PC-9 (cell line): ENCODE measurements at regions not wholly inside any gene's neighbourhood (a gene's known extent, or its start where the extent isn't known, plus 50 kb on each side); places are given as distances from the start of the nearest gene placed in this dataset.

ENCODE experiments used
- BruUV-seq: library from RNA; stranded (reverse); fragments of 400-500 nt; replicated peaks from 2 replicates; lab custom pipeline; 2021; lab: Mats Ljungman, UMichigan
- CTCF ChIA-PET: fragments of 300-600 bp; sonication (Branson Sonifier 250); formaldehyde crosslinking; loops from one replicate; lab custom pipeline; 2022; ENCODE audit warnings: antibody characterized with exemption; lab: Charles Lee
- POLR2A ChIA-PET: fragments of 300-600 bp; sonication (Branson Sonifier 250); formaldehyde crosslinking; loops from one replicate; lab custom pipeline; 2022; ENCODE audit warnings: antibody characterized with exemption; ENCODE audit not compliant: unreplicated experiment; lab: Charles Lee
- DNase-seq, 2 experiments: peaks; one replicate each; pipeline versions ENCODE4 v3.0.0 to v3.0.0-alpha.2; 2015 to 2022; ENCODE audit warnings: mixed read lengths in 1 of 2
- H2AFZ ChIP-seq: fragments of 200-600 bp; sonication (generic); 2 replicates; pipeline ENCODE4 v1.8.1; 2017; ENCODE audit warnings: antibody characterized with exemption
- H3F3A ChIP-seq: fragments of 200-600 bp; sonication (generic); 2 replicates; pipeline ENCODE4 v1.8.1; 2017; ENCODE audit warnings: antibody characterized with exemption, mild to moderate bottlenecking, low read depth; ENCODE audit not compliant: insufficient read depth
- H3K27ac ChIP-seq: fragments of 200-600 bp; sonication (generic); 2 replicates; pipeline ENCODE4 v1.6.1; 2016; ENCODE audit warnings: mixed run types
- H3K27me3 ChIP-seq: fragments of 200-600 bp; sonication (generic); 2 replicates; pipeline ENCODE4 v1.6.1; 2016; ENCODE audit warnings: low read depth, mixed run types; ENCODE audit not compliant: insufficient read depth
- H3K36me3 ChIP-seq: fragments of 200-600 bp; sonication (generic); 2 replicates; pipeline ENCODE4 v1.6.1; 2016; ENCODE audit warnings: low read depth, mixed run types
- H3K4me1 ChIP-seq: fragments of 200-600 bp; sonication (generic); replicated peaks from 2 replicates; pipeline ENCODE4 v1.6.1; 2016; ENCODE audit warnings: mixed run types; ENCODE audit not compliant: insufficient read depth
- H3K4me2 ChIP-seq: fragments of 200-600 bp; sonication (generic); 2 replicates; pipeline ENCODE4 v1.6.1; 2017; ENCODE audit warnings: mixed run types
- H3K4me3 ChIP-seq: fragments of 200-600 bp; sonication (generic); 2 replicates; pipeline ENCODE4 v1.6.1; 2016; ENCODE audit warnings: mixed run types
- H3K79me2 ChIP-seq: fragments of 200-600 bp; sonication (generic); 2 replicates; pipeline ENCODE4 v1.6.1; 2017; ENCODE audit warnings: low read depth, mixed run types
- H3K9me2 ChIP-seq: fragments of 200-600 bp; sonication (generic); 2 replicates; pipeline ENCODE4 v1.8.1; 2017; ENCODE audit warnings: mild to moderate bottlenecking; ENCODE audit not compliant: insufficient read depth
- H3K9me3 ChIP-seq: fragments of 200-600 bp; sonication (generic); 2 replicates; pipeline ENCODE4 v1.8.1; 2016; ENCODE audit warnings: low read depth; ENCODE audit not compliant: insufficient read depth
- H4K20me1 ChIP-seq: fragments of 200-600 bp; sonication (generic); 2 replicates; pipeline ENCODE4 v1.8.1; 2017; ENCODE audit not compliant: insufficient read depth
- EZH2 ChIP-seq: fragments of 200-600 bp; sonication (generic); IDR thresholded peaks from 2 replicates; pipeline ENCODE4 v1.8.0; 2017; ENCODE audit warnings: antibody characterized with exemption, low read depth
- intact Hi-C: fragments of 100-400 bp; cut with micrococcal nuclease; formaldehyde crosslinking; loops from one replicate; pipeline ENCODE4 v1.10.0; 2022; ENCODE audit not compliant: unreplicated experiment
- TF ChIP-seq, protein P1 (sequence below): fragments of 200-600 bp; sonication (generic); conservative IDR thresholded peaks from 2 replicates; pipeline ENCODE4 v1.6.1; 2017; ENCODE audit warnings: mixed run types, antibody characterized with exemption, mild to moderate bottlenecking, moderate library complexity

DNA sequence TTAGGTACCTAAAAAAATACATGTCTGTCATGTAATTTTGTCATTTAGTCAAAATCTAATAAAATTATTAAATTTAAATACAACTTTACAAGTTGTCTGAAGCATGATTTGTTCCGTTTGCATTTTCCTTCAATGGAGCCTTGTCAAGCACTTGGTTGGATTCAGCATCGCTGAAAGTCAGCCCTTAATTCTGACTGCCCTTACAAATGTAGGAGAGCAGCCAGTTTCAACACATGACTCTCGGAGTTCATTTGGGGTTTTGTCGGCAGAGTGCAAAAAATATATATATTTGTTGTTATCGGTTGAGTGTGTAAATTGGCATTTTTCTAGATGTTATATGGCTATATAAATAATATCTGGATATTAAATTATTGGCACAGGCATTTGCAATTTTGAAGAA lies 180.6 kb downstream of the RPS12 start:
- H3F3A ChIP-seq = no peaks in the 10 kb centered on the region
- no peak for TF ChIP-seq EZH2
- TF ChIP-seq, protein P1, sequence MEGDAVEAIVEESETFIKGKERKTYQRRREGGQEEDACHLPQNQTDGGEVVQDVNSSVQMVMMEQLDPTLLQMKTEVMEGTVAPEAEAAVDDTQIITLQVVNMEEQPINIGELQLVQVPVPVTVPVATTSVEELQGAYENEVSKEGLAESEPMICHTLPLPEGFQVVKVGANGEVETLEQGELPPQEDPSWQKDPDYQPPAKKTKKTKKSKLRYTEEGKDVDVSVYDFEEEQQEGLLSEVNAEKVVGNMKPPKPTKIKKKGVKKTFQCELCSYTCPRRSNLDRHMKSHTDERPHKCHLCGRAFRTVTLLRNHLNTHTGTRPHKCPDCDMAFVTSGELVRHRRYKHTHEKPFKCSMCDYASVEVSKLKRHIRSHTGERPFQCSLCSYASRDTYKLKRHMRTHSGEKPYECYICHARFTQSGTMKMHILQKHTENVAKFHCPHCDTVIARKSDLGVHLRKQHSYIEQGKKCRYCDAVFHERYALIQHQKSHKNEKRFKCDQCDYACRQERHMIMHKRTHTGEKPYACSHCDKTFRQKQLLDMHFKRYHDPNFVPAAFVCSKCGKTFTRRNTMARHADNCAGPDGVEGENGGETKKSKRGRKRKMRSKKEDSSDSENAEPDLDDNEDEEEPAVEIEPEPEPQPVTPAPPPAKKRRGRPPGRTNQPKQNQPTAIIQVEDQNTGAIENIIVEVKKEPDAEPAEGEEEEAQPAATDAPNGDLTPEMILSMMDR = no peak
- no peaks in the 10 kb centered on the region for H3K27me3 ChIP-seq
- no TSS peak for BruUV-seq
- POLR2A ChIA-PET = no interaction called here
- CTCF ChIA-PET = no interaction called here
- no peaks in the 10 kb centered on the region for H3K79me2 ChIP-seq
- H3K36me3 ChIP-seq = no peaks in the 10 kb centered on the region
- no peaks in the 10 kb centered on the region for H4K20me1 ChIP-seq
- no peak overlapping the region for H3K4me2 ChIP-seq
- H3K9me3 ChIP-seq = no peaks in the 10 kb centered on the region; the same call in 1 of the 2 replicates
- H3K9me2 ChIP-seq = peaks cover 9% of the 10 kb centered on the region; the same call in 1 of the 2 replicates
- no peak overlapping the region for H3K27ac ChIP-seq
- H2AFZ ChIP-seq = no peak overlapping the region
- intact Hi-C loops = no loop called here
- peaks cover 8% of the 10 kb centered on the region for H3K4me1 ChIP-seq
- H3K4me3 ChIP-seq = no peak overlapping the region
- no peak for DNase-seq

- intact Hi-C loops = no loop called here
- BruUV-seq = no TSS peak
Measured at GRCh38 chr6:132995432-132995831, 181.1 kb downstream of the RPS12 start.

DNA sequence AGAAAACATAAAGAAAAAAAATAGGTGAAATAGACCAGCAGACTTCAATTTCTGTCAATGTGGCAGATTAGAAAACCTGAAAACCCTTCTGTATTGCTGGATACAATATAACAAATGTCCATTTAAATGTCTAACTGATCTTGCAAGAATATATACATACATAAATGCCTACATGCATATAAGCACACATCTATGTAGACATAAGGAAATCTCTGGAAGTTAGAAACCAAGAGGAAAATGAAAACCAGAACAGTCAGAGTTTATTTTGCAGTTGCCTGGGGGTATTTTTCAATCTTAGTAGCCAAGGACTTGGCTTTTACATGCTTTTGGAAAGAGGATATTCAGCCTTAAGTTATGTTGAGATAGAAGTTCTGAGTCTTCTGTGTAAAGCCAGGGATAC lies 184.0 kb downstream of the RPS12 start:
- no peak for TF ChIP-seq EZH2
- TF ChIP-seq, protein P1 = no peak
- H3K4me1 ChIP-seq = peaks cover 8% of the 10 kb centered on the region
- H3K27ac ChIP-seq = no peak overlapping the region
- no peaks in the 10 kb centered on the region for H3K79me2 ChIP-seq
- H3K9me3 ChIP-seq = peaks cover 6% of the 10 kb centered on the region; the same call in 1 of the 2 replicates
- no TSS peak for BruUV-seq
- POLR2A ChIA-PET = no interaction called here
- H3F3A ChIP-seq = no peaks in the 10 kb centered on the region
- H2AFZ ChIP-seq = no peak overlapping the region
- H4K20me1 ChIP-seq = no peaks in the 10 kb centered on the region
- H3K36me3 ChIP-seq = no peaks in the 10 kb centered on the region
- no peak overlapping the region for H3K4me3 ChIP-seq
- no peak overlapping the region for H3K4me2 ChIP-seq
- H3K27me3 ChIP-seq = no peaks in the 10 kb centered on the region
- CTCF ChIA-PET = no interaction called here
- no peak for DNase-seq
- H3K9me2 ChIP-seq = 0 out of 2 replicates have a peak, but pooled peaks cover 3% of the 10 kb centered on the region
- intact Hi-C loops = no loop called here

More at GRCh38 chr6:132995432-132995831, 181.1 kb downstream of the RPS12 start:
- Histone ChIP-seq H3K27me3 (no peaks in the 10 kb centered on the region), H2AFZ (no peak overlapping the region), H3F3A (no peaks in the 10 kb centered on the region), H3K79me2 (no peaks in the 10 kb centered on the region), H4K20me1 (no peaks in the 10 kb centered on the region), H3K27ac (no peak overlapping the region), H3K4me2 (no peak overlapping the region), H3K4me1 (peaks cover 8% of the 10 kb centered on the region), H3K9me2 (peaks cover 9% of the 10 kb centered on the region; the same call in 1 of the 2 replicates), H3K9me3 (no peaks in the 10 kb centered on the region; the same call in 1 of the 2 replicates), H3K36me3 (no peaks in the 10 kb centered on the region), H3K4me3 (no peak overlapping the region)
- TF ChIP-seq EZH2 = no peak
- TF ChIP-seq, protein P1 = no peak
- no peak for DNase-seq
- ChIA-PET POLR2A (no interaction called here), CTCF (no interaction called here)
